WTC11 (cell line): ENCODE measurements at regions not wholly inside any gene's neighbourhood (a gene's known extent, or its start where the extent isn't known, plus 50 kb on each side); places are given as distances from the start of the nearest gene placed in this dataset.

Source experiments
- ATAC-seq: fragments of 200-7000 bp; cut with Tn5 transposase; 2 replicates; pipeline ENCODE4 v1.10.0; 2021; ENCODE audit warnings: mild to moderate bottlenecking, moderate library complexity
- CTCF ChIA-PET: fragments of 300-600 bp; sonication (Branson Sonifier 250); formaldehyde crosslinking; loops from one replicate; lab custom pipeline; 2021; ENCODE audit warnings: antibody characterized with exemption; lab: Charles Lee
- POLR2A ChIA-PET: fragments of 350-600 bp; sonication (Branson Sonifier 250); formaldehyde crosslinking; loops from one replicate; lab custom pipeline; 2021; ENCODE audit warnings: antibody characterized with exemption; lab: Charles Lee
- DNase-seq: peaks from one replicate; pipeline ENCODE4 v3.0.0; 2021; ENCODE audit warnings: low spot score
- H3K27ac Mint-ChIP-seq: 2 replicates; pipeline ENCODE4 v1.8.0; 2021; ENCODE audit warnings: mixed read lengths
- H3K27me3 Mint-ChIP-seq: 2 replicates; pipeline ENCODE4 v1.8.0; 2021; ENCODE audit warnings: low read depth, mild to moderate bottlenecking, moderate library complexity, mixed read lengths
- H3K36me3 Mint-ChIP-seq: 2 replicates; pipeline ENCODE4 v1.8.0; 2021; ENCODE audit warnings: mixed read lengths
- H3K4me1 Mint-ChIP-seq: 2 replicates; pipeline ENCODE4 v1.8.0; 2022; ENCODE audit warnings: mixed read lengths
- H3K4me3 Mint-ChIP-seq: 2 replicates; pipeline ENCODE4 v1.8.0; 2021; ENCODE audit warnings: mild to moderate bottlenecking, moderate library complexity, mixed read lengths
- H3K9me3 Mint-ChIP-seq: 2 replicates; pipeline ENCODE4 v1.8.0; 2021; ENCODE audit warnings: mixed read lengths
- CBFB ChIP-seq: sonication (generic); formaldehyde crosslinking; IDR thresholded peaks from 2 replicates; pipeline ENCODE4 v1.8.1; 2022; ENCODE audit warnings: mild to moderate bottlenecking, low read depth, missing genetic modification reagents
- CREB1 ChIP-seq: sonication (generic); formaldehyde crosslinking; IDR thresholded peaks from 2 replicates; pipeline ENCODE4 v1.8.0; 2023; ENCODE audit warnings: mild to moderate bottlenecking, missing genetic modification reagents
- E2F1 ChIP-seq: sonication (generic); formaldehyde crosslinking; IDR thresholded peaks from 2 replicates; pipeline ENCODE4 v1.8.0; 2022; ENCODE audit warnings: mild to moderate bottlenecking, missing genetic modification reagents
- E2F4 ChIP-seq: sonication (generic); formaldehyde crosslinking; IDR thresholded peaks from 2 replicates; pipeline ENCODE4 v1.8.1; 2022; ENCODE audit warnings: low read depth, mild to moderate bottlenecking, moderate library complexity, missing genetic modification reagents, borderline replicate concordance
- ESRRA ChIP-seq: sonication (generic); formaldehyde crosslinking; IDR thresholded peaks from 2 replicates; pipeline ENCODE4 v1.8.1; 2022; ENCODE audit warnings: mild to moderate bottlenecking, missing genetic modification reagents, borderline replicate concordance
- ETV6 ChIP-seq: sonication (generic); formaldehyde crosslinking; IDR thresholded peaks from 2 replicates; pipeline ENCODE4 v1.8.1; 2022; ENCODE audit warnings: mild to moderate bottlenecking, missing genetic modification reagents
- HMGA2 ChIP-seq: fragments of 250-450 bp; sonication (Bioruptor Pico); IDR thresholded peaks from 2 replicates; pipeline ENCODE4 v1.4.0; 2021; ENCODE audit warnings: mild to moderate bottlenecking, moderate library complexity
- KAT7 ChIP-seq: sonication (generic); formaldehyde crosslinking; IDR thresholded peaks from 2 replicates; pipeline ENCODE4 v1.8.1; 2023; ENCODE audit warnings: missing genetic modification reagents, mild to moderate bottlenecking, borderline replicate concordance
- MXD4 ChIP-seq: fragments of 250-450 bp; sonication (Bioruptor Pico); IDR thresholded peaks from 2 replicates; pipeline ENCODE4 v1.8.0; 2021; ENCODE audit warnings: mild to moderate bottlenecking, moderate library complexity, borderline replicate concordance
- NR3C1 ChIP-seq: sonication (generic); formaldehyde crosslinking; conservative IDR thresholded peaks from 2 replicates; pipeline ENCODE4 v1.8.1; 2023; ENCODE audit warnings: low read depth, mild to moderate bottlenecking, missing genetic modification reagents
- STAT6 ChIP-seq: sonication (generic); formaldehyde crosslinking; conservative IDR thresholded peaks from 2 replicates; pipeline ENCODE4 v1.8.1; 2023; ENCODE audit warnings: mild to moderate bottlenecking, low read depth, missing genetic modification reagents, moderate library complexity
- TEAD4 ChIP-seq: sonication (generic); formaldehyde crosslinking; IDR thresholded peaks from 2 replicates; pipeline ENCODE4 v1.8.0; 2022; ENCODE audit warnings: mild to moderate bottlenecking, missing genetic modification reagents
- ZBTB21 ChIP-seq: sonication (generic); formaldehyde crosslinking; IDR thresholded peaks from 2 replicates; pipeline ENCODE4 v1.8.1; 2023; ENCODE audit warnings: mild to moderate bottlenecking, missing genetic modification reagents, borderline replicate concordance
- ZNF219 ChIP-seq: sonication (generic); formaldehyde crosslinking; IDR thresholded peaks from 2 replicates; pipeline ENCODE4 v1.8.0; 2023; ENCODE audit warnings: missing genetic modification reagents, mild to moderate bottlenecking, borderline replicate concordance
- ZNF425 ChIP-seq: fragments of 250-450 bp; sonication (Bioruptor Pico); conservative IDR thresholded peaks from 2 replicates; pipeline ENCODE4 v1.9.0; 2021; ENCODE audit warnings: mild to moderate bottlenecking
- TF ChIP-seq, protein P1 (sequence below): sonication (generic); formaldehyde crosslinking; IDR thresholded peaks from 2 replicates; pipeline ENCODE4 v1.8.1; 2022; ENCODE audit warnings: low read depth, missing genetic modification reagents, borderline replicate concordance
- TF ChIP-seq, protein P2 (sequence below): sonication (generic); formaldehyde crosslinking; IDR thresholded peaks from 2 replicates; pipeline ENCODE4 v1.8.0; 2022; ENCODE audit warnings: mild to moderate bottlenecking, missing genetic modification reagents
- TF ChIP-seq, protein P3 (sequence below): sonication (generic); formaldehyde crosslinking; IDR thresholded peaks from 2 replicates; pipeline ENCODE4 v1.8.0; 2023; ENCODE audit warnings: missing genetic modification reagents, mild to moderate bottlenecking, borderline replicate concordance
- TF ChIP-seq, protein P4 (sequence below): sonication (generic); formaldehyde crosslinking; IDR thresholded peaks from 2 replicates; pipeline ENCODE4 v1.8.0; 2023; ENCODE audit warnings: mild to moderate bottlenecking, missing genetic modification reagents

GRCh38 chr21:25103500-25104207 lies 503.6 kb downstream of the MRPL39 start (continued):
- no peak for TF ChIP-seq STAT6 (CRISPR knock-in tag)
- TF ChIP-seq ETV6 (CRISPR knock-in tag): no peak
- TF ChIP-seq, protein P1, sequence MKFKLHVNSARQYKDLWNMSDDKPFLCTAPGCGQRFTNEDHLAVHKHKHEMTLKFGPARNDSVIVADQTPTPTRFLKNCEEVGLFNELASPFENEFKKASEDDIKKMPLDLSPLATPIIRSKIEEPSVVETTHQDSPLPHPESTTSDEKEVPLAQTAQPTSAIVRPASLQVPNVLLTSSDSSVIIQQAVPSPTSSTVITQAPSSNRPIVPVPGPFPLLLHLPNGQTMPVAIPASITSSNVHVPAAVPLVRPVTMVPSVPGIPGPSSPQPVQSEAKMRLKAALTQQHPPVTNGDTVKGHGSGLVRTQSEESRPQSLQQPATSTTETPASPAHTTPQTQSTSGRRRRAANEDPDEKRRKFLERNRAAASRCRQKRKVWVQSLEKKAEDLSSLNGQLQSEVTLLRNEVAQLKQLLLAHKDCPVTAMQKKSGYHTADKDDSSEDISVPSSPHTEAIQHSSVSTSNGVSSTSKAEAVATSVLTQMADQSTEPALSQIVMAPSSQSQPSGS: no peak
- TF ChIP-seq E2F1 (CRISPR knock-in tag): no peak
- TF ChIP-seq CREB1 (CRISPR knock-in tag): no peak

GRCh38 chr21:25097648-25098047 lies 509.6 kb downstream of the MRPL39 start:
- Mint-ChIP-seq H3K36me3 (peaks cover 9% of the 10 kb centered on the region), H3K4me3 (no peak overlapping the region), H3K27me3 (no peaks in the 10 kb centered on the region), H3K9me3 (peaks cover 25% of the 10 kb centered on the region), H3K27ac (no peak overlapping the region), H3K4me1 (no peaks in the 10 kb centered on the region)
- DNase-seq (no peak), ATAC-seq (no peak)
- ChIA-PET POLR2A (no interaction called here), CTCF (no interaction called here)
- TF ChIP-seq NR3C1 (CRISPR knock-in tag) (no peak), ZBTB21 (CRISPR knock-in tag) (no peak), E2F4 (no peak), HMGA2 (no peak), ZNF219 (CRISPR knock-in tag) (no peak), TEAD4 (CRISPR knock-in tag) (no peak), ZNF425 (CRISPR knock-in tag) (no peak), ESRRA (CRISPR knock-in tag) (no peak), KAT7 (CRISPR knock-in tag) (no peak), MXD4 (CRISPR knock-in tag) (no peak), CBFB (CRISPR knock-in tag) (no peak)
- TF ChIP-seq, protein P2, sequence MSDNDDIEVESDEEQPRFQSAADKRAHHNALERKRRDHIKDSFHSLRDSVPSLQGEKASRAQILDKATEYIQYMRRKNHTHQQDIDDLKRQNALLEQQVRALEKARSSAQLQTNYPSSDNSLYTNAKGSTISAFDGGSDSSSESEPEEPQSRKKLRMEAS: no peak
- TF ChIP-seq, protein P3, sequence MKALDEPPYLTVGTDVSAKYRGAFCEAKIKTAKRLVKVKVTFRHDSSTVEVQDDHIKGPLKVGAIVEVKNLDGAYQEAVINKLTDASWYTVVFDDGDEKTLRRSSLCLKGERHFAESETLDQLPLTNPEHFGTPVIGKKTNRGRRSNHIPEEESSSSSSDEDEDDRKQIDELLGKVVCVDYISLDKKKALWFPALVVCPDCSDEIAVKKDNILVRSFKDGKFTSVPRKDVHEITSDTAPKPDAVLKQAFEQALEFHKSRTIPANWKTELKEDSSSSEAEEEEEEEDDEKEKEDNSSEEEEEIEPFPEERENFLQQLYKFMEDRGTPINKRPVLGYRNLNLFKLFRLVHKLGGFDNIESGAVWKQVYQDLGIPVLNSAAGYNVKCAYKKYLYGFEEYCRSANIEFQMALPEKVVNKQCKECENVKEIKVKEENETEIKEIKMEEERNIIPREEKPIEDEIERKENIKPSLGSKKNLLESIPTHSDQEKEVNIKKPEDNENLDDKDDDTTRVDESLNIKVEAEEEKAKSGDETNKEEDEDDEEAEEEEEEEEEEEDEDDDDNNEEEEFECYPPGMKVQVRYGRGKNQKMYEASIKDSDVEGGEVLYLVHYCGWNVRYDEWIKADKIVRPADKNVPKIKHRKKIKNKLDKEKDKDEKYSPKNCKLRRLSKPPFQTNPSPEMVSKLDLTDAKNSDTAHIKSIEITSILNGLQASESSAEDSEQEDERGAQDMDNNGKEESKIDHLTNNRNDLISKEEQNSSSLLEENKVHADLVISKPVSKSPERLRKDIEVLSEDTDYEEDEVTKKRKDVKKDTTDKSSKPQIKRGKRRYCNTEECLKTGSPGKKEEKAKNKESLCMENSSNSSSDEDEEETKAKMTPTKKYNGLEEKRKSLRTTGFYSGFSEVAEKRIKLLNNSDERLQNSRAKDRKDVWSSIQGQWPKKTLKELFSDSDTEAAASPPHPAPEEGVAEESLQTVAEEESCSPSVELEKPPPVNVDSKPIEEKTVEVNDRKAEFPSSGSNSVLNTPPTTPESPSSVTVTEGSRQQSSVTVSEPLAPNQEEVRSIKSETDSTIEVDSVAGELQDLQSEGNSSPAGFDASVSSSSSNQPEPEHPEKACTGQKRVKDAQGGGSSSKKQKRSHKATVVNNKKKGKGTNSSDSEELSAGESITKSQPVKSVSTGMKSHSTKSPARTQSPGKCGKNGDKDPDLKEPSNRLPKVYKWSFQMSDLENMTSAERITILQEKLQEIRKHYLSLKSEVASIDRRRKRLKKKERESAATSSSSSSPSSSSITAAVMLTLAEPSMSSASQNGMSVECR (CRISPR knock-in tag): no peak
- TF ChIP-seq, protein P4, sequence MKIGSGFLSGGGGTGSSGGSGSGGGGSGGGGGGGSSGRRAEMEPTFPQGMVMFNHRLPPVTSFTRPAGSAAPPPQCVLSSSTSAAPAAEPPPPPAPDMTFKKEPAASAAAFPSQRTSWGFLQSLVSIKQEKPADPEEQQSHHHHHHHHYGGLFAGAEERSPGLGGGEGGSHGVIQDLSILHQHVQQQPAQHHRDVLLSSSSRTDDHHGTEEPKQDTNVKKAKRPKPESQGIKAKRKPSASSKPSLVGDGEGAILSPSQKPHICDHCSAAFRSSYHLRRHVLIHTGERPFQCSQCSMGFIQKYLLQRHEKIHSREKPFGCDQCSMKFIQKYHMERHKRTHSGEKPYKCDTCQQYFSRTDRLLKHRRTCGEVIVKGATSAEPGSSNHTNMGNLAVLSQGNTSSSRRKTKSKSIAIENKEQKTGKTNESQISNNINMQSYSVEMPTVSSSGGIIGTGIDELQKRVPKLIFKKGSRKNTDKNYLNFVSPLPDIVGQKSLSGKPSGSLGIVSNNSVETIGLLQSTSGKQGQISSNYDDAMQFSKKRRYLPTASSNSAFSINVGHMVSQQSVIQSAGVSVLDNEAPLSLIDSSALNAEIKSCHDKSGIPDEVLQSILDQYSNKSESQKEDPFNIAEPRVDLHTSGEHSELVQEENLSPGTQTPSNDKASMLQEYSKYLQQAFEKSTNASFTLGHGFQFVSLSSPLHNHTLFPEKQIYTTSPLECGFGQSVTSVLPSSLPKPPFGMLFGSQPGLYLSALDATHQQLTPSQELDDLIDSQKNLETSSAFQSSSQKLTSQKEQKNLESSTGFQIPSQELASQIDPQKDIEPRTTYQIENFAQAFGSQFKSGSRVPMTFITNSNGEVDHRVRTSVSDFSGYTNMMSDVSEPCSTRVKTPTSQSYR: no peak
